ENCODE measurements at regions not wholly inside any gene's neighbourhood (a gene's known extent, or its start where the extent isn't known, plus 50 kb on each side); places are given as distances from the start of the nearest gene placed in this dataset.

DNA sequence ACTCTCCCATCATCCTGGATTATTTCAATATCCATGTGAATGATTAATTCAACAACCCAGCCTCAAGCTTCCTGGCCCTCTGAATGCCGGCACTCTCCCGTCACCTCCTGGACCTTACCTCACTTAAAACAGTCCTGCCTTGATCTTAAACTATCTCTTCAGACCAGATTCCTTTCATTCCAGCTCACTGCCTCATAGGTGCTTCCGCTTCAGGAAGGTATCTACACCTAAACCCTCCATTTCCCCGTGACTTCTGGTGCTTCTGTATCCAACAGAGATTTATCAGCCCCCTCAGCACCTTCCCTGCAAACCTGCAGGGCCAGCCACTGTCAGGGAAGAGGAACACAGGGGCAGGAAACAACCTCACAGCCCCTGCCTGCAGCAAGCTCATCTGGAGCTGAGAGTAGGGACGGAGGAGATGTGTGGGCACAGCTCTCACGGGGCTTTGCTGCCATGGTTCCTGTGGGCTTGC is 98.9 kb upstream of the TJP1 start:
- no peaks in the 10 kb centered on the region for H3K27me3 ChIP-seq (replicated peaks in 1 of 4; ENCODE audit: control insufficient read depth in 3 of 4, extremely low read depth in 1 of 4, insufficient read depth in 3 of 4, low read length in 3 of 4)
- no peak overlapping the region for H4K5ac ChIP-seq (ENCODE audit: insufficient read length, low read depth, low read length)
- H4K8ac ChIP-seq (ENCODE audit: extremely low read depth, insufficient read depth, low read length) = no peak overlapping the region
- H3K56ac ChIP-seq (replicated peaks; ENCODE audit: insufficient read length, low read depth, low read length) = no peak overlapping the region
- no peak overlapping the region for H4K91ac ChIP-seq (replicated peaks; ENCODE audit: insufficient read length, low read length)
- ChIA-PET CTCF (ENCODE audit: partially characterized antibody) (interaction anchor here (1.1 to 1.6 kb wide), 4 partner anchors 12 to 254 kb away, joined by 3 to 7 read pairs (median 4); no protein-coding TSS in a partner anchor), POLR2A (ENCODE audit: partially characterized antibody) (interaction anchor here (0.8 to 2.0 kb wide), 3 partner anchors 16 to 190 kb away, joined by 3 to 6 read pairs (median 3); partner anchors contain the start of gene TJP1)
- no peak overlapping the region for H3K4me3 ChIP-seq (ENCODE audit: extremely low read depth in 1 of 4, insufficient read depth in 2 of 4, low read depth in 3 of 4, low read length in 4 of 4)
- no peak overlapping the region for H3K14ac ChIP-seq (ENCODE audit: insufficient read length)
- no peak overlapping the region for H2BK120ac ChIP-seq (replicated peaks; ENCODE audit: low read depth, low read length)
- peak overlapping the region; percentile 78 for H2BK12ac ChIP-seq (ENCODE audit: low read depth, low read length)
- H3K23me2 ChIP-seq (ENCODE audit: low read depth, low read length) = no peaks in the 10 kb centered on the region
- H3K36me3 ChIP-seq (ENCODE audit: control insufficient read depth in 2 of 4, insufficient read depth in 4 of 4, low read length in 3 of 4) = no peaks in the 10 kb centered on the region
- H3K79me1 ChIP-seq (ENCODE audit: low read depth, low read length) = no peaks in the 10 kb centered on the region
- no peak overlapping the region for H3K27ac ChIP-seq (ENCODE audit: low read depth, low read length)
- H3K18ac ChIP-seq (ENCODE audit: extremely low read depth, low read length) = peak overlapping the region; percentile 19
- peak overlapping the region; percentile 50 to 51 for H3K4me2 ChIP-seq (ENCODE audit: insufficient read depth in 1 of 2, low read depth in 2 of 2, low read length in 2 of 2)
- H3K9ac ChIP-seq (replicated peaks in 1 of 4; ENCODE audit: extremely low read depth in 1 of 4, low read depth in 3 of 4, low read length in 3 of 4) = no peak overlapping the region; a peak in 2 of 7 replicates
- peaks cover 7 to 16% (median 12%) of the 10 kb centered on the region in 4 experiments for H3K4me1 ChIP-seq (replicated peaks in 1 of 4; ENCODE audit: control insufficient read depth in 3 of 4, insufficient read depth in 4 of 4, low read length in 3 of 4)
- DNase-seq (ENCODE audit: low read depth in 1 of 2, low spot score in 2 of 2) (no peak), FAIRE-seq (peak; percentile 48)
- no peak overlapping the region for H3K4ac ChIP-seq (replicated peaks; ENCODE audit: insufficient read length, low read depth, low read length)
- H2BK5ac ChIP-seq (ENCODE audit: low read depth, low read length) = peak overlapping the region; percentile 93; the same call in 1 of the 2 replicates
- peak overlapping the region; percentile 23; the same call in 1 of the 2 replicates for H2BK20ac ChIP-seq (ENCODE audit: low read length)
- no peak overlapping the region for H2AK5ac ChIP-seq (ENCODE audit: low read depth, low read length)
- no peak overlapping the region; the same call in 1 of the 2 replicates for H2BK15ac ChIP-seq (ENCODE audit: low read length)
- H3K23ac ChIP-seq (ENCODE audit: insufficient read length) = no peak overlapping the region
- no peaks in the 10 kb centered on the region for H3K79me2 ChIP-seq (ENCODE audit: control insufficient read depth in 1 of 2, insufficient read depth in 2 of 2, low read length in 2 of 2)
- WGBS, 2 experiments (ENCODE audit: extremely low coverage in 1 of 2, insufficient coverage in 1 of 2, insufficient read length in 1 of 2, insufficient replicate concordance in 2 of 2, low coverage in 1 of 2, low lambda C conversion rate in 2 of 2, missing lambda C conversion rate in 1 of 2) = 28% methylated on average over 6 of the region's 6 CpGs; no CpG with 5 or more reads in 1 of the 2 experiments
- no peaks in the 10 kb centered on the region for H4K20me1 ChIP-seq (replicated peaks in 1 of 2; ENCODE audit: control insufficient read depth in 1 of 2, insufficient read depth in 2 of 2, low read length in 2 of 2)
- peak overlapping the region; percentile 98 for H2AFZ ChIP-seq (ENCODE audit: low read length)
- no peaks in the 10 kb centered on the region for H3K9me3 ChIP-seq (ENCODE audit: insufficient read depth in 2 of 2, low read depth in 1 of 2, low read length in 1 of 2)
- TF ChIP-seq RFX5 (IDR thresholded peaks at IDR 0.05; ENCODE audit: borderline replicate concordance, low read depth, low read length) (no peak), EGR1 (IDR thresholded peaks at IDR 0.05; ENCODE audit: borderline replicate concordance, low read depth, low read length) (no peak), NANOG (IDR thresholded peaks at IDR 0.05; ENCODE audit: insufficient read depth, low read depth, low read length, poor library complexity, severe bottlenecking) (no peak), TEAD4 (IDR thresholded peaks at IDR 0.05; ENCODE audit: low read depth, low read length) (peak; percentile 51; the same call in 1 of the 2 replicates)
